RWPE2 (cell line): ENCODE measurements at regions not wholly inside any gene's neighbourhood (a gene's known extent, or its start where the extent isn't known, plus 50 kb on each side); places are given as distances from the start of the nearest gene placed in this dataset.
A peak's percentile ranks its signal among the peaks of the same experiment; 100 is the strongest.

Experiments used
- ATAC-seq: fragments of 200-7000 bp; cut with Tn5 transposase; 3 replicates; pipeline ENCODE4 v1.9.1; 2021; ENCODE audit warnings: low read depth
- DNase-seq: peaks from one replicate; pipeline ENCODE4 v3.0.0-alpha.2; 2020; ENCODE audit warnings: low spot score
- H3K27ac ChIP-seq: fragments of 450-650 bp; 2 replicates; pipeline ENCODE4 v1.5.1; 2017; ENCODE audit warnings: mild to moderate bottlenecking; ENCODE audit not compliant: poor library complexity, severe bottlenecking
- H3K27me3 ChIP-seq: fragments of 250-450 bp; sonication (Bioruptor Pico); 2 replicates; pipeline ENCODE4 v1.5.1; 2021; ENCODE audit warnings: mild to moderate bottlenecking, moderate library complexity; ENCODE audit not compliant: insufficient read depth, poor library complexity, severe bottlenecking
- H3K36me3 ChIP-seq: fragments of 250-450 bp; sonication (Bioruptor Pico); 2 replicates; pipeline ENCODE4 v1.5.1; 2020; ENCODE audit warnings: low read depth, mild to moderate bottlenecking, moderate library complexity
- H3K4me1 ChIP-seq: fragments of 250-450 bp; sonication (Bioruptor Pico); 2 replicates; pipeline ENCODE4 v1.5.1; 2021; ENCODE audit warnings: mild to moderate bottlenecking, moderate library complexity; ENCODE audit not compliant: insufficient read depth, poor library complexity, severe bottlenecking
- H3K4me3 ChIP-seq: fragments of 250-450 bp; sonication (Bioruptor Pico); 2 replicates; pipeline ENCODE4 v1.5.1; 2021; ENCODE audit warnings: mild to moderate bottlenecking, moderate library complexity; ENCODE audit not compliant: severe bottlenecking
- H3K9me3 ChIP-seq: fragments of 250-450 bp; sonication (Bioruptor Pico); 2 replicates; pipeline ENCODE4 v1.5.1; 2021; ENCODE audit warnings: mild to moderate bottlenecking, moderate library complexity; ENCODE audit not compliant: severe bottlenecking
- CTCF ChIP-seq: fragments of 450-650 bp; IDR thresholded peaks from one replicate; pipeline ENCODE4 v1.5.1; 2017; ENCODE audit warnings: mild to moderate bottlenecking, moderate library complexity; ENCODE audit not compliant: poor library complexity, severe bottlenecking

GRCh38 chr7:55651057-55651456 is 78.8 kb upstream of the VOPP1 start:
- no peak for TF ChIP-seq CTCF
- H3K4me1 ChIP-seq = no peaks in the 10 kb centered on the region
- H3K27ac ChIP-seq = no peak overlapping the region
- ATAC-seq = no peak
- no peak overlapping the region for H3K4me3 ChIP-seq
- no peak for DNase-seq
- no peaks in the 10 kb centered on the region for H3K9me3 ChIP-seq
- H3K36me3 ChIP-seq = no peaks in the 10 kb centered on the region
- H3K27me3 ChIP-seq = no peaks in the 10 kb centered on the region

GRCh38 chr7:55649238-55649637 is 76.9 kb upstream of the VOPP1 start:
- TF ChIP-seq CTCF = no peak
- Histone ChIP-seq H3K36me3 (no peaks in the 10 kb centered on the region), H3K4me1 (no peaks in the 10 kb centered on the region), H3K27ac (no peak overlapping the region), H3K4me3 (no peak overlapping the region), H3K9me3 (no peaks in the 10 kb centered on the region), H3K27me3 (no peaks in the 10 kb centered on the region)
- DNase-seq (no peak), ATAC-seq (no peak)

GRCh38 chr7:55644567-55644966 is 72.3 kb upstream of the VOPP1 start:
- Histone ChIP-seq H3K27me3 (no peaks in the 10 kb centered on the region), H3K27ac (no peak overlapping the region), H3K9me3 (no peaks in the 10 kb centered on the region), H3K36me3 (no peaks in the 10 kb centered on the region), H3K4me1 (peaks cover 14% of the 10 kb centered on the region), H3K4me3 (no peak overlapping the region)
- no peak for TF ChIP-seq CTCF
- DNase-seq = no peak
- ATAC-seq = no peak

- no peak for DNase-seq
- H3K36me3 ChIP-seq = no peaks in the 10 kb centered on the region
- no peak overlapping the region for H3K4me3 ChIP-seq
- H3K27ac ChIP-seq = peak overlapping the region; percentile 49
- H3K9me3 ChIP-seq = no peaks in the 10 kb centered on the region
- H3K4me1 ChIP-seq = peaks cover 14% of the 10 kb centered on the region
- peak; percentile 35 for ATAC-seq
- TF ChIP-seq CTCF = no peak
- H3K27me3 ChIP-seq = no peaks in the 10 kb centered on the region
These were observed 70.0 kb upstream of the VOPP1 start for GRCh38 chr7:55642266-55642665.

GRCh38 chr7:55641811-55642210 is 69.5 kb upstream of the VOPP1 start:
- Histone ChIP-seq H3K9me3 (no peaks in the 10 kb centered on the region), H3K36me3 (no peaks in the 10 kb centered on the region), H3K27me3 (no peaks in the 10 kb centered on the region), H3K4me3 (no peak overlapping the region), H3K4me1 (peaks cover 14% of the 10 kb centered on the region), H3K27ac (peak overlapping the region; percentile 49)
- DNase-seq = no peak
- ATAC-seq = peak; percentile 50; the same call in 2 of the 3 replicates
- no peak for TF ChIP-seq CTCF
